ENCODE measurements at regions not wholly inside any gene's neighbourhood (a gene's known extent, or its start where the extent isn't known, plus 50 kb on each side); places are given as distances from the start of the nearest gene placed in this dataset.

GRCh38 chr4:100970414-100970813, 376.9 kb downstream of the PPP3CA start:
- no peaks in the 10 kb centered on the region for H3K79me2 ChIP-seq (ENCODE audit: insufficient read depth, low read length)
- H3K9ac ChIP-seq (ENCODE audit: low read length): no peak overlapping the region
- no peak overlapping the region for H2AFZ ChIP-seq (ENCODE audit: low read length)
- no peaks in the 10 kb centered on the region for H4K20me1 ChIP-seq (ENCODE audit: insufficient read depth, low read length)
- no peaks in the 10 kb centered on the region for H3K9me2 ChIP-seq (ENCODE audit: low read depth, low read length)
- no peak overlapping the region for H3K4me2 ChIP-seq (ENCODE audit: low read length)
- no peak overlapping the region for H3K4me3 ChIP-seq (ENCODE audit: low read depth, low read length, poor library complexity, severe bottlenecking)
- no peak overlapping the region for H3K27ac ChIP-seq (ENCODE audit: low read depth, low read length, poor library complexity, severe bottlenecking)
- no peaks in the 10 kb centered on the region for H3K27me3 ChIP-seq (ENCODE audit: insufficient read depth, low read length)
- no peaks in the 10 kb centered on the region for H3K36me3 ChIP-seq (ENCODE audit: insufficient read depth, low read length)
- H3K9me3 ChIP-seq (ENCODE audit: low read length): no peaks in the 10 kb centered on the region
- no peaks in the 10 kb centered on the region for H3F3A ChIP-seq (ENCODE audit: insufficient read depth, low read length)
- H3K4me1 ChIP-seq (ENCODE audit: insufficient read depth, low read length, severe bottlenecking): no peaks in the 10 kb centered on the region
- TF ChIP-seq, protein P1, sequence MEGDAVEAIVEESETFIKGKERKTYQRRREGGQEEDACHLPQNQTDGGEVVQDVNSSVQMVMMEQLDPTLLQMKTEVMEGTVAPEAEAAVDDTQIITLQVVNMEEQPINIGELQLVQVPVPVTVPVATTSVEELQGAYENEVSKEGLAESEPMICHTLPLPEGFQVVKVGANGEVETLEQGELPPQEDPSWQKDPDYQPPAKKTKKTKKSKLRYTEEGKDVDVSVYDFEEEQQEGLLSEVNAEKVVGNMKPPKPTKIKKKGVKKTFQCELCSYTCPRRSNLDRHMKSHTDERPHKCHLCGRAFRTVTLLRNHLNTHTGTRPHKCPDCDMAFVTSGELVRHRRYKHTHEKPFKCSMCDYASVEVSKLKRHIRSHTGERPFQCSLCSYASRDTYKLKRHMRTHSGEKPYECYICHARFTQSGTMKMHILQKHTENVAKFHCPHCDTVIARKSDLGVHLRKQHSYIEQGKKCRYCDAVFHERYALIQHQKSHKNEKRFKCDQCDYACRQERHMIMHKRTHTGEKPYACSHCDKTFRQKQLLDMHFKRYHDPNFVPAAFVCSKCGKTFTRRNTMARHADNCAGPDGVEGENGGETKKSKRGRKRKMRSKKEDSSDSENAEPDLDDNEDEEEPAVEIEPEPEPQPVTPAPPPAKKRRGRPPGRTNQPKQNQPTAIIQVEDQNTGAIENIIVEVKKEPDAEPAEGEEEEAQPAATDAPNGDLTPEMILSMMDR (IDR thresholded peaks at IDR 0.05; ENCODE audit: low read length): no peak
- TF ChIP-seq EZH2 (IDR thresholded peaks at IDR 0.05; ENCODE audit: borderline replicate concordance, low read length): no peak

- Histone ChIP-seq H4K20me1 (ENCODE audit: insufficient read depth, low read length) (no peaks in the 10 kb centered on the region), H3K4me2 (ENCODE audit: low read length) (no peak overlapping the region), H3K27ac (ENCODE audit: low read depth, low read length, poor library complexity, severe bottlenecking) (no peak overlapping the region), H3F3A (ENCODE audit: insufficient read depth, low read length) (no peaks in the 10 kb centered on the region), H3K9ac (ENCODE audit: low read length) (no peak overlapping the region), H3K9me2 (ENCODE audit: low read depth, low read length) (no peaks in the 10 kb centered on the region), H3K4me3 (ENCODE audit: low read depth, low read length, poor library complexity, severe bottlenecking) (no peak overlapping the region), H3K79me2 (ENCODE audit: insufficient read depth, low read length) (no peaks in the 10 kb centered on the region), H3K36me3 (ENCODE audit: insufficient read depth, low read length) (no peaks in the 10 kb centered on the region), H3K27me3 (ENCODE audit: insufficient read depth, low read length) (no peaks in the 10 kb centered on the region), H3K9me3 (ENCODE audit: low read length) (no peaks in the 10 kb centered on the region), H2AFZ (ENCODE audit: low read length) (no peak overlapping the region), H3K4me1 (ENCODE audit: insufficient read depth, low read length, severe bottlenecking) (no peaks in the 10 kb centered on the region)
- TF ChIP-seq EZH2 (IDR thresholded peaks at IDR 0.05; ENCODE audit: borderline replicate concordance, low read length): no peak
- TF ChIP-seq, protein P1 (IDR thresholded peaks at IDR 0.05; ENCODE audit: low read length): no peak
These were observed 377.4 kb downstream of the PPP3CA start for GRCh38 chr4:100969925-100970324.

DNA sequence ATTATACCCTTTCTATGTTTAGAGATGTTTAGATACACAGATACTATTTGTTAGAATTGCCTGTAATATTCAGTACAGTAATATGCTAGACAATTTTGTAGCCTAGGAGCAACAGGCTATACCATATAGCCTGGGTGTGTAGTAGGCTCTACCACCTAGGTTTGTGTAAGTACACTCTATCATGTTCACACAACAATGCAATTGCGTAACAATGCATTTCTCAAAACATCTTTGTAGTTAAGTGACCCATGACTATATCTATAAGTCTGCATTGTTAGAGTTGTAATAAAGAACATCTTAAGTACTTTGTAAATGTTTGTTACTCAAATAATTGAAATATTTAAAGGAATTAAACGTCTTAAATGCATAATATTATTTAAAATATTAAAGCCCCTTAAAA, 379.3 kb downstream of the PPP3CA start:
- H3K27me3 ChIP-seq (ENCODE audit: insufficient read depth, low read length): no peaks in the 10 kb centered on the region
- H3K27ac ChIP-seq (ENCODE audit: low read depth, low read length, poor library complexity, severe bottlenecking): no peak overlapping the region
- no peaks in the 10 kb centered on the region for H3K9me2 ChIP-seq (ENCODE audit: low read depth, low read length)
- no peaks in the 10 kb centered on the region for H3F3A ChIP-seq (ENCODE audit: insufficient read depth, low read length)
- no peaks in the 10 kb centered on the region for H3K79me2 ChIP-seq (ENCODE audit: insufficient read depth, low read length)
- H3K4me2 ChIP-seq (ENCODE audit: low read length): no peak overlapping the region
- no peak overlapping the region for H3K9ac ChIP-seq (ENCODE audit: low read length)
- no peak overlapping the region for H2AFZ ChIP-seq (ENCODE audit: low read length)
- no peaks in the 10 kb centered on the region for H4K20me1 ChIP-seq (ENCODE audit: insufficient read depth, low read length)
- no peak overlapping the region for H3K4me3 ChIP-seq (ENCODE audit: low read depth, low read length, poor library complexity, severe bottlenecking)
- H3K36me3 ChIP-seq (ENCODE audit: insufficient read depth, low read length): no peaks in the 10 kb centered on the region
- TF ChIP-seq, protein P1 (IDR thresholded peaks at IDR 0.05; ENCODE audit: low read length): no peak
- TF ChIP-seq EZH2 (IDR thresholded peaks at IDR 0.05; ENCODE audit: borderline replicate concordance, low read length): no peak
- H3K9me3 ChIP-seq (ENCODE audit: low read length): no peaks in the 10 kb centered on the region
- H3K4me1 ChIP-seq (ENCODE audit: insufficient read depth, low read length, severe bottlenecking): no peaks in the 10 kb centered on the region
